HG03135 (cell line): ENCODE measurements at regions not wholly inside any gene's neighbourhood (a gene's known extent, or its start where the extent isn't known, plus 50 kb on each side); places are given as distances from the start of the nearest gene placed in this dataset.

Experiments
- ATAC-seq: cut with Tn5 transposase; IDR thresholded peaks from one replicate; pipeline ENCODE4 v1.9.1; 2021; ENCODE audit warnings: mild to moderate bottlenecking, moderate library complexity; ENCODE audit not compliant: unreplicated experiment

- no peak for ATAC-seq
Observed at GRCh38 chr11:13868710-13869397, 93.7 kb upstream of the SPON1 start.

DNA sequence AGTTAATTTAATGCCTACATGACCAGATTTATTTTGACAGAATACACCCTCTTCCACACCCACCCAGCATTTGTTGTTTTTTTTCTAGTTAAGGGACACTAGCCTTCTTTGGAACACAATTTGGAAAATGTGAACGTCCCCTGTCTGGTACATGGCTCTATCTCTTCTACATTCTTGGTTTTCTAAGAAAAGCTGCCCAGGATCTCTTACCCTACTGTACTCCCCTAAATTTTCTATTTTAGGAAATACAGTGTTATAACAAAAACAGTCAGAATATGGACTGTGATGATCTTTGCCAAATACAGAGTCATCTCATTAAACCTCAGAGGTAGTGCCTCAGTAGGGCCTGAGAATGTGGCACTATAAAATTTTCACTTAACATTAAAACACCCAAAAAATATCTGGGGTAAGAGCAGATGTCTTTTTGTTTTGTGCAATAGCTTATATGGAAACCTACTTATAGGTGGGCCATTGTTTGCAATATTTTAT, 93.1 kb upstream of the SPON1 start:
- ATAC-seq, result no peak

- ATAC-seq, result no peak
Observed at GRCh38 chr11:13874597-13874996, 87.9 kb upstream of the SPON1 start.

- no peak for ATAC-seq
Observed at GRCh38 chr11:13875643-13876042, 86.9 kb upstream of the SPON1 start.

GRCh38 chr11:13876423-13876822, 86.1 kb upstream of the SPON1 start:
- no peak for ATAC-seq

- no peak for ATAC-seq
Observed at GRCh38 chr11:13878077-13878476, 84.4 kb upstream of the SPON1 start.

GRCh38 chr11:13880634-13881033, 81.9 kb upstream of the SPON1 start:
- no peak for ATAC-seq

DNA sequence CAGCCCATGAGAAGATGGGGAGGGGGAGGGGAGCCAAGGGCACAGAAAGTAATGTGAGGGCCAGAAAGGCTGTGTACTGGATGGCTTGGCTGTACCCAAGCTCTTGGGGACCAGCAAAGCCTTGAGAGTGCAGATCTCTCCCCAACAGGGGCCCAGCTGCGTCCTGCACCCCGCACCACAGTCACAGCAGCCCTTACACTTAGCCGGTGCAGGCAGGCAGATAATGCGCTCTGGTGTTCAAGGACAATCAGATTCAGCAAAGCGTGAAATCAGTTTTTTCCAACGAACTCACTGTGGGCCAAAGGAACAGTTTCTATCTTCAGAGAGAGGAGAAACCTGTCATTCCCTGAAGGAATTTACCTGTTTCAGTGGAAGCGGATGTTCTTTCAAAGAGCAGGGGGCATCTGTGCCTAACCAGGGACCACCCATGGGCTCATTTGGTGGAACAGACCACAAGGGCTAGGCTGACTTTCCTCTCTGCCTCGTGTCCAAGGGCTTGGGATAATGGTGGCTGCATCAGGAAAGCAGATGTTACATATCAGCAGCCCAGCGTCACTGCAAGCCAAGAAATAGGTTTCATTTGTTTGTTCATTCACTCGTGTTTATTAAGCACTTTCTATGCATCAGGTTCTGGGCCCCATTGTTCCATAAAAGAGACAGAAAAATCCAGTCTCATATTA, 81.2 kb upstream of the SPON1 start:
- no peak for ATAC-seq

GRCh38 chr11:13883042-13883441, 79.5 kb upstream of the SPON1 start:
- ATAC-seq, result peak; percentile 55

DNA sequence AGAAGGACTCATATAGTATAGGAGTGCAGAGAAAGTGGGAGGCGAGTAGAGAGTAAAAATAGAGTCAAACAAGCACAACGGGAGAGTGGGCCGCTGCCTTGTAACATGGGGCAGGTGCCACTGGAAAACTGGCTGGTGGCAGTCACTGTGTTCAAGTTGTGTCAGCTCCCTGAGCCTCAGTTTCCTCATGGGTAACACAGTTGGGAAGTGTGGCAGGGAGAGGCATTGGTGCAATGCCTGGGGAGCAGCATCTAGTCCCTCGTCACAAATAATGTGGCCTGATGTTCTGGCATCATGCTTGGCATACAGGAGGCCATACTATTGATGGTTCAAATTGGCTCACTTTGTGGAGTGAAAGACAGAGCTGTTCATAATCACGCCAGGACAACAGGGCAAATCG, 78.9 kb upstream of the SPON1 start:
- ATAC-seq, result no peak

GRCh38 chr11:13884158-13884799, 78.2 kb upstream of the SPON1 start:
- no peak for ATAC-seq

DNA sequence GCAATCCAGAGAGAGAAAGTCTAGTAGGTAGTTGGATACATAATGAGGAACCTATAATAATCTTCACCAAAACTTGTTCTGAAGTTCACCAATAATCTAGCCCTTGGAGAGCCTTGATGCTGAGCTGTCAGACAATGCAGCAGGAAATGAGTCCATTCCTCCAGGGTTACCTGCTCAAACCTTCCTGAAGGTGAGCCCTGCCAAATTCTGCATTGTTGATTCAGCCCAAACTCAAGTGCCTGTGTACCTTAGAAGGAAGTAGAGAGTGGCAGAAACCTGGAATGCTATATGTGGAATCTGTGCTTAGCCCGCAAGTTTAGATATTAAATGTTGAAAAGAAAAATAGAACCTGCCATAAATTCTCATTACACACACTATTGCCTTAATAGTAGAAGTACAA, 77.4 kb upstream of the SPON1 start:
- ATAC-seq, result no peak

GRCh38 chr11:13889552-13890249, 72.8 kb upstream of the SPON1 start:
- ATAC-seq, result no peak

DNA sequence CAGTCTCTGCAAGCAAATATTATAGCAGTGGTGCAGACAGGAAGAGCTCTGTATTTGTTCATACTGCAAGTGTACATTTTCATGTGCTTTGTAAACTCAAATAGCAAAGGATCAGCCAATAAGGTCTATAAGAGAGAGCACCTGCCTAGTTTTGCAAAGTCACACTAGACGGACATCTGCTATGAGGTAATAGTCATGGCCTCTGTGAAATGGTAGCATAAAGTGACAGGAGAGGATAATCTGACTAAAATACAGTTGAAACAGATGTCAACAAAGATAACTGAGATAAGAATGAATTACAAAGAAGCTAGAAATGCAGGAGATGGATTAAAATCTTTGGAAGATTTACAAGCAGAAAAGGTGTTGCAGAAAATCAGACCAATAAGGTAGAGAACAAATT, 70.6 kb upstream of the SPON1 start:
- ATAC-seq, result no peak

DNA sequence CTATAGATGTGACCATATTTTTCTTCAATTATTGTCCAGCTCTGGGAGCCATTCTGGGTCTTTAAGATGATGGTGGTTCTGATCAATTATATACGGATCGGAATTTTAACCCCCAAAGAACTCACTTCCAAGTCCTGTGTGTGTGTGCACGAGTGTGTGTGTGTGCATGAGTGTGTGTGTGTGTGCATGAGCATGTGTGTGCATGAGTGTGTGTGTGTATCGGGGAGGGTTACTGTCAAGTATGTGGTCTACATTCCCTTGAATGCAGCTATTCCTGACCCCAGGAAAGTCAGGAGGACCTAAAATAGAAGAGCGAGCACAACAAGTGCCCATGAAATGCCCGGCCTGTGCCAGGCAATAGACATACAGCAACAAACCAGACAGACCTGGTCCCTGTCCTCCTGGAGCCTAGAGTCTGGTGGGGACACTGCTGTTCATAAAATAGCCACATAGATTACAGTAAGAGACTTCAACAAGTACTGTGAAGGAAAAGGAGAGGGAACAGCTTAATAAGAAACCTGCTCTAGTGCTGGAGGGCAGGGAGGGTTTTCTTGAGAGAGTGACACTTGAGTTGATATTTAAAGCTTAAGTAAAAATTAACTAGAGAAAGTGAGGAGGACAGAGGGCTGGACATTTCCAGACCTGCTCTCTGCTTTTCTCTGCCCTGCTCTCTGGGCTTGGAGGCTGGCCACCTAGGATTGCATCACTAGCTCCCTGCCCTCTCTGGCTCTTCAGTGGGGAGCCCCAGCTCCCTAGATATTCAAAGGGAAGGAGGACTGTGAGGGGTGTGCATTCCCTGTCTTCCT, 66.1 kb upstream of the SPON1 start:
- ATAC-seq, result no peak

DNA sequence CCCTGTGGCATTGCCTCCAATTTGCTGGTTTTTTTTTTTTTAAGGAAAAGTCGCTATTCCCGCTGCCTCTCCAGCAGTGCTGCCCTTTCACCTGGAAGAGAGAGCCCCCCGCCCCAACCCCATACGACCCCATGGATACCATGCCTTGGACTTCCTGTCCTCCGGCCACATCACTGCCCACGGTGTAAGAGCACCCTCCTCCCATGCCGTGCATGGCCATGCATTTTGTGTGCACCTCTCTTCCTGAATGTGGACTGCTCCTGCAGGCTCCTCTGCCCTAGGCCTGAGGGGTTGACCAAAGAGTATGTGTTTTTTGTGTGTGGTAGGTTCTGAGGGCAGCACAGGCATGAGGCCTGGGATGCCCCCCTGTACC, 65.6 kb upstream of the SPON1 start:
- ATAC-seq, result no peak

DNA sequence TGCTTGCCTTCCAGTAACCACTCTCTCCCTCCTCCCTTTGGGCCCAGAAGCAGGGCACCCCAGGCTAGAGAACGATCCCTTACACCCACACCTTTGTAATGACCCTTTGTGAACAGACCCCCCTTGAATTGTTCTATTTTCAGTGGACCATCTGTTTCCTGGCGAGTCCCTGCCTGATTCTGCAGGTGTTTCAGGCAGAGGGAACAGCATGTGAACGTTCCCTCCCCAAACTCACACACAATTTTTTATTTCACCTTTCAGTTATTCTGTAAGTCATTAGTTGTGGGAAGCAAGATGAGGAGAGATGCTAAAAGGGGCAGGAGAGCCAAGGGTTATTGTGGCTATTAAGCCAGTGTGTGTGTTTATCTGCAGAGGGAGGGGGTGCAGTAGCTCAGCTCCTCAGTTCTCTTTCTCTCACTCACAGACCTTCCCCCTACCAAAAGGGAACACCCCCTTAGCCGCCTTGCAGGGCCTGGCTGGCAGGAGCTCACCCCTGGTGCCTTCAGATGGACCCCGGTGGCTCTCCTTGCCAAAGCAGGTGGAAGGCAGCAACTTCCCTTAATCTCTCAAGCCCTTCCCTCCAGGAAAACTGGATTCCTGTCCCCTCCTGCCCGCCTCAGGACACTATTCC, 64.8 kb upstream of the SPON1 start:
- no peak for ATAC-seq

DNA sequence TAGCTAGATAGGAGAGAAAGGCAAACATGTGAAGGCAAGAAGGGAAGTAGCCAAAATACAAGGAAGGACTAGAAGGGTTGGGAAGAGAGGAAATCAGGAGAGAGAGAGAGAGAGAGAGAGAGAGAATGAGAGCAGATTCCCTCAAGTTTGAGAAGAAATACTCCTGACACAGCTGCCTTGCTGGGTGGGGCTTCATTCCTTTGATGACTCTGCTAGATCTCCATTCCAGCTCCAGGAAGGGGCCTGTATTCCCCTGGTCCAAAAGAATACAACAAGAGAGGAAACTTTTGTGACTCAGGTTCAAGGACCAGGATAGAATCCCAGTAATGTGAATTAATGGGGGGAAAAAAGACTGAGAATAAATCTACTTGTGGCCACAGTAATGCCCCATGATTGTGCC, 62.9 kb upstream of the SPON1 start:
- ATAC-seq, result no peak

DNA sequence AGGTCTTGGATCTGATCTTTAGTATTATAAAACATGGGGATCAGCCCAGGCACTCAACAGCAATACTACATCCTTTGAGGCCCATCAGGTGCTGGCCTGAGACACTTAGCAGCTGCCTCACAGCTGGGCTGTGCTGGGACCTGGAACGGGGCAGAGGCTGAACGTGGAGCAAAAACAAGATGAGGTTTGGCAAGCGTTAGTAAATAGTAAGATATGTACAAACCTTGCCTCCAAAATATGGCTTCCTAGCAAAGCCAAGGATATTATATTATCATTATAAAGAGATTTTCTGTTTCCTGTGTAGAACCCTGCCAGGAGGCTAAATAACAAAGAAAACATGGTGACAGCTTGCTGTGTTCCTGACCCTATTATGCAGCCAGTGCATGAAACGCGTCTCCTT, 60.0 kb upstream of the SPON1 start:
- ATAC-seq, result no peak

DNA sequence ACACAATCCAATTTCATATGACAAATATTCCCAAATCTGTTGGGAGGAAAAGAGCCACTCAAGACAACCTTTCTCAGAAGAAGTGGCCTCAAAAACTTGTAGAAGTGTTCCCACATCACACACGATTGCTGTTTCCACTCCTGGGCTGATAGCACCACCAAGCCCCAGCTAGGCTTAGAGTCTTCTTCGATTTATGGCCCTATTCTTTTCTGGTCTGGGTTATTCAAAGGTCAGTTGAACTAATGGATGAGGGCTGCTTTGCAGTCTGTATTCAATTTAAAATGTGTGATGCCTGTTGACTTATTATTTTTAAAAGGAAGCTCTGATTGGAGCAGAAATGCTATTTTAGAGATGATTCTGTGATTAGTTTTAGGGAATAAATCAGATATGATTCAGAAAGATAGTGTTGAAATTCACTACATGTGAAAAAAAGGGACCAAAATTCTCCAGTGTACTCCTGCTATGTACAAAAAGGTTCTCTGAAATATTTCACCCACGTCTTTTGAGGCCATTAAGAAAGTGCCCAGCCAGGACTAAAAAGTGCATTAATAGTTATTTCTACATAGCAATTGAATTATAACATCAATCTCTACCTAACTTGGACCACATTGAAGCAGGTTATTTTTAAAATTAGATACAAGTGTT, 57.3 kb upstream of the SPON1 start:
- no peak for ATAC-seq
